A172 (cell line): ENCODE measurements at regions not wholly inside any gene's neighbourhood (a gene's known extent, or its start where the extent isn't known, plus 50 kb on each side); places are given as distances from the start of the nearest gene placed in this dataset.
"Not testable (repeated sequence)": the region's sequence is repeated elsewhere in the genome, so short reads cannot be mapped to it uniquely, and the experiment has no call there.

Experiments
- DNase-seq: peaks from one replicate; pipeline ENCODE4 v3.0.0-alpha.2; 2015; ENCODE audit warnings: low spot score

DNA sequence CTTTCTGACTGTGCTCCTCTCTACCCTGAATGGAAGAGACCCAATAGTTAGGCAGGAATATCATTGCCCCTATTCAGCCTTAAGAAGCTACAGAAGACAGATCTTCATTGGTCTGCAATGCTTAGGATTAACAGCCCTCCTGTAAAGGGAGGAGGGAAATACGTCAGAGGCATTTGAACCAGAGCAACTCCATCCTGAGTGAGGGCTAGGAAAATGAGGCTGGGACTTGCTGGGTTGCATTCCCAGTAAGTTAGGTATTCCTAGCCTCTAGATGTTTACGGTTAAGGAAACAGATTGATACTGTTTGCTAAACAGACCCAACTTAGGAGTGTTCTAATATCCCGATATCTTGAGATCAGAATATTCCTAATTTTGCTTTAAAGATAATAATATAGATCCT lies 63.5 kb downstream of the PCDH18 start:
- DNase-seq, result no peak

DNA sequence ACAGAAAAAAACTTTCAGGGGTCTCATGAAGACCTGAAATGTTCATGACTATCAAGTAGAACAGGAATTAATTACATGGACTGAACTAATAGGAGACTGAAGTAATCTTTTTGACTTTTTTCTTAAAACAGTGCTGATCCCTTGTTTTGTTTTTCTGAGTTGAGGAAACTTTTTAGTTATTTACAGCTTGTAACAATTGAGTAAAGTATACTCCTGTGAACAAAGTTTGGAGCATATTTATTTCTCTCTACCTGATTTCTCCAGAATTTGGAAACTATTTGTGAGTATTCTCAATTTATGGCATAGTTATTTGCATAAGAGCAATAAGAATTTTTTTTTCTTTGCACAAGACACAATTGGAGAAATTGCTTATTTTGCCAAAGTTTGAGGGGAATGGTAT lies 64.8 kb downstream of the PCDH18 start:
- DNase-seq, result no peak

DNA sequence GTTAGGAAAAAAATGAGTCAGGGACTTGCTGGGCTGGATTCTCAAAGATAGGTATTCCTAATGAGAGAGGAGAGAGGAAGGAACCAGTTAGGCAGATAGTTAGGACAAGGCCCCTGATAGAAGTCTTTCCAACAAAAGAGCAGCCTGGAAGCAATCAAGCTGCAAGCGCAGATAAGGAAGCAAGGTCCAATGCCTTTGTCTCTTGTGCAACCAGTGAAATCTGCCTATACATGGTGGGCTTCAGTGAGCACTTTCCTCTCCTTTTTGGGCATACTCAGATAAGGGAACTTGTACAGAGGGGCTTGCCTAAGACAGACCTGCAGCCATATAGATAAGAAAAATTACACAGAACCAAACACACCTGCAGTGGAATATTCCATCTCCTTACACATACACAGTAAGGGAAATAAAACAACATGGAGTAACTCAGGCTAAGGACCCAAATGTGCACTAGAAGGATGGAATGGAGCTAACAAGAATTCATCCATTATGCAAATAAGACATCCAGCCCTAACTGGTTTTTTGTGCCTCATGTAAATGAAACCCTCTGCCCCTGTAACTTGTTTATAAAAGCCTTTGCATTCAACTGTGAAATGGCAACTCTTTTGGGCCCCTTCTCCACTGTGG lies 68.8 kb downstream of the PCDH18 start:
- no peak for DNase-seq

DNA sequence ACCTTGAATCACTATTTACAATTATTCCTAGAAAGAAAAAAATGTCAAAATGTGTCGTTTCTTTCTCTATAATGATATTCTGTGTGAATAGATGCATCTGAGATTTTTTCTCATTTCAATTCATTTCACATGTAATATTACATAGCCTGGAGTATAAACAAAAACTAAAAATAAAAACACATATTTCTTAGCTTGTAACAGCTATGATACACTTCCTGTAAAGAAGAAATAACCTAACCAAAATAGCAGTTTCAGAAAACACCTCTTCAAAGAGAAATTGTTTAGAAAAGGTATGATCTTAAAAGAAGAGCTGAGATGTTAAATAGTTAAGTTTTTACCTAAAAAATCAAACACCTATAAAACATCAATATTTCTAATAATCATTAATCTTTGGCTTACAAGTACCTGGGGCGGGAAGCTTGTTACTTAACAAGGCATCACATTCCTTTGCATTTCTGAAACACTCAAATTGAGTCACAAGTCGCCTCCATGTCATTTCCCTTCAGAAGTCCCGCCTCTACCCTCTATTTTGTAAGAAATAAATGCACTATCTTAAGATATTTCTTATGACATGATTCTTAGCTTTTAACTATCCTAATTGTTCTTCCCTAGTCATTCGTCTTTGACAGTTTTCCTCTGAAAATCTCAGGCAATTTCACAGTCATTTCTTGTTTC lies 76.5 kb downstream of the PCDH18 start:
- DNase-seq, result no peak

DNA sequence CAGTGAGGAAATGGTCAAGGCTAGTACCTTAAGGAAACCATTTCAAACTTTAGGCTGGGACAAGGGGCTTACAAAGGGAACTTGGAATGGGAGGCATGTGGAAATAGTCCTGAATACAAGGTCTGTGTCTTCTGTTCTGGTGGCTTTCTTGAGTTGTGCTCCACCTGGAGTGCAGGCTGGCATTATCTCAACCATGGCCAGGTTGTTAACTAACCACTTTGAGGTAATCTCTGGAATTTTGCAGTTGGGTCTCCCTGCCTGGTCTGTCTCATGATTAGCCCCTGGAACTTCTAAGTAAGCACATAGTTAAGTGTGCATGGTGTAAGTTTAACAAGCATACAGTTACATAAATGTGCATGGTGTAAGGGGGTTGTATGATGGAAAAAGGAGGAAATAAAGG lies 77.5 kb downstream of the PCDH18 start:
- DNase-seq, result no peak

DNA sequence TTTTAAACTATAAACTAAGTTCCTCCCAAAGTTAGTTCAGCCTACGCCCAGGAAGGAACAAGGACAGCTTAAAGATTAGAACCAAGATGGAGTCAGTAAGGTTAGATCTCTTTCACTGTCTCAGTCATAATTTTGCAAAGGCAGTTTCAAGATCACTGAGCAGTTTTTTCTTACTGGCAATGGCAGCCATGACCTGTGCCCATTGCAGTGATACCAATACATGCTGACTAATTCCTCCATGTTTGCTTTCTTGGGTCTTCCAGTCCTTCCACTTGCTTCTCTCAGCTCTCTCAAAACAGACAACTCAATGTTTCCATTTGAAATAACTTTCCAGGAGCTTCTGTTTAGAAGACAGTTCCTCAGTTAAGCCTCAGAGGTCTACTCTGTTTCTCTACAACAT lies 79.5 kb downstream of the PCDH18 start:
- no peak for DNase-seq

DNA sequence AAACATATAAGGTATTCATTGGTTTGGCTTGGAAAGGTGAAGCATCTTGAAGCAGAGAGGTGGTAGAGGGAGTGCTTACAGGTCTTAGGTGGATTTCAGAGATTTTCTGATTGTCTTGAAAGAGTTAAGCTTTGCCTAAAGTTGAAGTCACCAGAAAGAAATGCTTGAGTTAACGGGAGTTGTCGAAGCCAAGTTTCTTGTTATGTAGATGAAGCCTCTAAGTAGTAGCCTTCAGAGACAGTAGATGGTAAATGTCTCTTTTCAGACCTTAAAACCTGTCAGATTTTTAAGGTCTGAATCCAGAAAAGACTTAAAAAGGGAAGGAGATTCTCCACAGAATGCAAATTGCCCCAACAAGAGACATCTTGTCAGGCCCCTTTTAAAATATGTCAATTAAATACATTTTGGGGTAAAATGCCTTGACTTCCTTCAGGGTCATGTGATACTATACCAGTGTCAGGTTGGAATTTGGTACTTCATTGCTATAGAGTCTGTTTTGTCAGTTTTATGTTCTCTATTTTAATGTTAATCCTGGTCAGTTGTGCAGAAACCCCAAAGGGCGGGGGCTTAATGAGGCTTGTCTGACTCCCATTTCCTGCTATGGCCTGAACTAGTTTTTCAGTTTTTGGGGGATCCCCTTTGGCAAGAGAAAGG lies 81.0 kb downstream of the PCDH18 start:
- DNase-seq, result no peak

DNA sequence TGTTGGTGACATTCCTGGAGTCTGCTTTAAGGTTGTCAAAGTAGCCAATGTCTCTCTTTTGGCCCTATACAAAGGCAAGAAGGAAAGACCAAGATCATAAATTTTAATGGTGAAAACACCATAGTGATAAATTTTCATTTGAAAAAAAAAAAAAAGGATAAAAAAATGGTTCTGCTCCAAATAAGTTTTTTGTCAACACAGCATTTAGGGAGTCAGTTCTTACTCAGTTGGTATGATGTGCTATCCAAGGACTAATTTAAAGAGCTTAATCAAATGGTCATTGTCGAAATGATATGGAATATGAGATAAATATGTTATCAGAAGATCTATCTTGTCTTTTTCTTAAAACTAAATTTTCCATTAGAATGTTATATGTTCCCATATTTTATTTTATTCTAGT lies 83.9 kb downstream of the PCDH18 start:
- no peak for DNase-seq

DNA sequence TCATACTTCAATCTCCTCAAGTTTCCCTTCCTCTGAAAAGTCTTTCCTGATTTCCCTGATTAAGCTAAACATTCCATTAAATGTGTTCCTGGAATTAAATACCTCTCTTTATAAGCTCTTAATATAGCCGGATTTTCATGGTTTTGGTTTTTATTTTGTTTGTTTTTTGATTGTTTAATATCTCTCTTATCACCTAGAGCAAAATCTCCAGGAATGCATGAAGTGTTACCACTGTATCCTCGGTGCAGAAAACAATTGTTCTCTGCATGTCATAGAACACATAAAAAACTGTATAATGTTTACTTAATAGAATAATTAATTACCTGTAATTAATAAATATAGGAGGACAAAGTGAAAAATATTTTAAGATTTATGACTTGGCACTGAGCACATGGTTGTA lies 86.2 kb downstream of the PCDH18 start:
- no peak for DNase-seq

DNA sequence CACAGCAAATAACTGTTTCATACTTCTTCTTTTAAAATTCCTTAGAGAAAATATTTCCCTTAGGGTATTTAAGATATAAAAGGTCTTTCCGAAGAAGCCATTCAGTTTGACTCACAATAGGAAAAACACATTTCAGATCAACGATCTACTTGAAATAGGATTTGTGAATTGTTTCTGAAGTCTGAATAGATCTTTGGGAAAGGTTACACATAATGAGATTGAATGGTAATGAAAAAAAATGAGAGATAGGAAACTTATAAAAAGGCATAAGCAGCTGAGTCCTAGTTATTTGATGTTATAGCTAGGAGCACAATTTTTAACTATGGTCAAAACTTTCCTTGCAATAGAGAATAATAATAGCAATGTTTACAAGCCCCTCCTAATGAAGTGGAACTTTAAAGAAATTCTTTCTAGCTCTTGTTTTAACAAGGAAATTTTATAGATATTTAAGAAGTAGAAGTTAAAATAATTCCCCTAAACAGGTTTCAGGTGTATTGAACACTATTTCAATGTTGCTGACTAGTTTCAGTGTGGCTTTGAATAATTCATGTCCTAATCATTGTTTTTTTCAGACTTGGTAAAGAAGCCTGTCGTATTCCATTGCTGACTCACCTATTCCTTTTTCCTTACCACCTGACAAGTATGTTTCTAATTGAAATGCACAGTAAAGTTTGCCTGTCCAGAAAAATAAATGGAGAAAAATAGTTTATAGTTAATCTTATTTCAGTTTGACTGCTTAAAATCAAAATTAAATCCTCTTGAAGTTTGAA lies 89.1 kb downstream of the PCDH18 start:
- no peak for DNase-seq

DNA sequence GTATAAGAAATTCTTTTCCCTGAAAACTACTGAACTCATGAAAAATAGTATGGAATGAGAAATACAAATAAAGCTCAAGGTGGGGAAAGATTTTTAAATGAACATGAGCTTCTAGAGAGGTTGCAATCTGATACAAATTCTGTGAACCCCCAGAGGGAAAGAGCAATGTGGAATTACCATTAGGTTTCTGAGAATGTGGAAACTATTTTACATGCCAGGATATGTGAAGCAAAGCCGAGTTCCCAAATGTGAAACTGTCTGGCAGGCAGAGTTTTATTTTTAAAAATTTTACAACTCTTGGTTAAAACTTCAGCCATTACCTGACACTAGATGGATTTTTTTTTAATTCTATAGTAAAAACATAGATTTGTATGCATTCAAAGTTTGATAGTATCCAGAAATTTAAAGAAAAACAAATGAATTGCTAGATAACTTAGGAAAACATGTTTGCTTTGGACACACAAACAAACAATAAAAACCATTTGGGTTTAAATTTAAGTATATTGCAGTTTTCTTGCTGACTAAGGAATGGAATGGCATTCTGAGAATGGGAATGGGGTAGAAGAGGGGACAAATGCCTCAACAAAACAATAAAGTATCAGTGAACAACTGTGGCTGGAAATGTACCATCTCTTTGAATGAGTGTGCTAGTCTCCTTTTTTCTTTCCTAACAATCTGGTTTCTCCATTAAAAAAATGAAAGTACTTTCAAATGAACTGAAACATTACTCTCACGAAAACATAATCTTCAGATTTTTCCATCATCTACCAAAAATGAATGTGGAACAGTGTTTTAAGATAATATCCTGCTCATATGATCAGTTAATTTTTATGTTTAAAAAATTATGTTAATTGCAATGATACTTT lies 99.6 kb downstream of the PCDH18 start:
- no peak for DNase-seq

DNA sequence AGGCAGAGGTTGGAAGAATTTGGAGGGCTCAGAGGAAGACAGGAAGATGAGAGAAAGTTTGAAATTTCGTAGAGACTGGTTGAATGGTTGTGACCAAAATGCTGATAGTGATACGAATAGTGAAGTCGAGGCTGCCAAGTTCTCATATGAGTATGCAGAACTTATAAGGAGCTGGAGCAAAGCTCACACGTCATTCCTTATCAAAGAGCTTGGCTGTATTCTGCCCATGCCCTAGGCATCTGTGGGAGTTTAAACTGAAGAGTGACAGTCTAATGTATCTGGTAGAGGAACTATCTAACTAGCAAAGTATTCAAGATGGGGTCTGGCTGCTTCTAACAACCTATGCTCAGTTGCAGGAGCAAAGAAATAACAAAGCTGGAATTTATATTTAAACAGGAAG lies 102.1 kb downstream of the PCDH18 start:
- no peak for DNase-seq

DNA sequence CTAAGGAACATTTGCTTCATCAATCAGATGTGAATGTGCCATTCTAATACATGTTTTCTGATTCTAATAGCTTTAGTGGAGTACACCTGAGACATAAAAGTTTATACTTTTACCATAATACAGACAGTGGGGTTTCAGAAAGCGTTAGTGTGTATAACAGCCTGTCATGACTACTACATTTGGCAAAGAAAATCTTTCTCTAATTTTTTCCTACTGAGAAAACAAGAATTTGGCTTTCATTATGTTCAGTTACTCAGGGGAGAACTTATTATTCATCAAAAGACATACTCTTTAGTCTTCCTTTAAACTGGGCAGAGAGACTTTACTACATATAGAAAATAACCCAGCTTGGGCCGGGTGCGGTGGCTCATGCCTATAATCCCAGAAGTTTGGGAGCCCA lies 104.9 kb downstream of the PCDH18 start:
- no peak for DNase-seq

DNA sequence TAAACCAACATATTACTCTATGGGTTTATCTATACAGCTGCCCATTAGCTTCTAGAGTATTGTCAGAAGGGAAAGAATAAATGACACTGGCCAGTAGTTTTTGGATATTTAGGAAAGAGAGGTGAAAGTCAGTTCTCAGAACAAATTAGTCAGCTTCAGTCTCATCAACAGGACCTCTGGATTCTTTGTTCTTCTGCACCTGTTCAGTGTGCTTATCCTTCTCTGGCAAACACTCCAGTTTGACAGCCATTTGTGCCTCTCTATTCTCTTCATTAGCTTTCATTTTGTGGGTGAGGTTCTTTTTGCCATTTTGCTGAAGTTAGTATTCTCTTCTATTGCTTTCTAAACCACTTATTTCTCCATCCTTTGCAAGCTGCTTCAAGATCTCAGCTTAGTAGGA lies 107.0 kb downstream of the PCDH18 start:
- no peak for DNase-seq

DNA sequence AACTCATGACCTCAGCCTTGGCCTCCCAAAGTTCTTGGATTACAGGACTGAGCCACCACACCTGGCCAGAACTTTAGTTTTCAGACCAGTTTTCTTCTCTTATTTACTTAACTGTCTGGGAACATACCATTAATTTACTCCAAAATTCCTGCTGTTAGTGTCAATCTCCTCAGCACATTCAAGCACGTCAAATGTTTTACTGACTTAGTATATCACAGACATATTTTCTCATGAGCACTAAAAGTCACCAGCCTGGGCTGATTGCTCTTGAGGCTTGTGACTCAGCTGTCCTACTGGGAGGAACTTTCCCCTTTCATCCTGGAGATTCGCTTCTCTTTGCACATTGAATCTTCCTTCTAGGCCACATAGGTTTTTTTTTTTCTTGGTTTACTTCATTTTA lies 109.6 kb downstream of the PCDH18 start:
- DNase-seq, result no peak

DNA sequence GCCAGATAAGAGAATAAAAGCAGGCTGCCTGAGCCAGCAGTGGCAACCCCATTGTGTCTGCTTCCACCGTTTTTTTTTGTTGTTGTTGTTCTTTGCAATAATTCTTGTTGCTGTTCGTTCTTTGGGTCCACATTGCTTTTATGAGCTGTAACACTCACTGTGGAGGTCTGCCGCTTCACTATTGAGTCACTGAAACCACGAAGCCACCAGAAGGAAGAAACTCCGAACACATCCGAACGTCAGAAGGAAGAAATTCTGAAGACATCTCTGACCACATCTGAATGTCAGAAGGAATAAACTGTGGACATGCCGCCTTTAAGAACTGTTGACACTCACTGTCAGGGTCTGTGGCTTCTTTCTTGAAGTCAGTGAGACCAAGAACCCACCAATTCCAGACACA lies 110.5 kb downstream of the PCDH18 start:
- DNase-seq, result peak; percentile 2

DNA sequence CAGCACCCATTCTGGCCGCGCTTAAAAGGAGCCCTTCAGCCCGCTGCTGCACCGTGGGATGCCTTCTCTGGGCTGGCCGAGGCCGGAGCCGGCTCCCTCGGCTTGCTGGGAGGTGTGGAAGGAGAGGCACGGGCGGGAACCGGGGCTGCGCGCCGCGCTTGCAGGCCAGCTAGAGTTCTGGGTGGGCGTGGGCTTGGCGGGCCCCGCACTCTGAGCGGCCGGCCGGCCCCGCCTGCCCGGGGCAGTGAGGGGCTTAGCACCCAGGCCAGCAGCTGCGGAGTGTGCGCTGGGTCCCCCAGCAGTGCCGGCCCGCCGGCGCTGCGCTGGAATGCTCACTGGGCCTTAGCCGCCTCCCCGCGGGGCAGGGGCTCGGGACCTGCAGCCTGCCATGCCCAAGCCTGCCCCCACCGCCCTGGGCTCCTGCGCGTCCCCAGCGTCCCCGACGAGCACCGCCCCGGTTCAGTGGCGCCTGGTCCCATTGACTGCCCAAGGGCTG lies 111.3 kb downstream of the PCDH18 start:
- no peak for DNase-seq

DNA sequence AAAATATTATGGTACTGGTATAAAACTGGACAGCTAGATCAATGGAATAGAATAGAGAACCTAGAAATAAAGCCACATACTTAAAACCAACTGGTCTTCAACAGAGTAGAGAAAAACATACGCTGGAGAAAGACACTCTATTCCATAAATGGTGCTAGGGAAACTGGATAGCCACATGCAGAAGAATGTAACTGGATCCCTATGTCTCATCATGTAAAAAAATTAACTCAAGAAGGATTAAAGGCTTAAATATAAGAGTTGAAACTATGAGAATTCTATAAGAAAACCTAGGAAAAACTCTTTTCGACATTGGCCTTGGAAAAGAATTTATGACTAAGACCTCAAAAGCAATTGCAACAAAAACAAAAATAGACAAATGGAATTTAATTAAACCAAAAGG lies 114.6 kb downstream of the PCDH18 start:
- no peak for DNase-seq

DNA sequence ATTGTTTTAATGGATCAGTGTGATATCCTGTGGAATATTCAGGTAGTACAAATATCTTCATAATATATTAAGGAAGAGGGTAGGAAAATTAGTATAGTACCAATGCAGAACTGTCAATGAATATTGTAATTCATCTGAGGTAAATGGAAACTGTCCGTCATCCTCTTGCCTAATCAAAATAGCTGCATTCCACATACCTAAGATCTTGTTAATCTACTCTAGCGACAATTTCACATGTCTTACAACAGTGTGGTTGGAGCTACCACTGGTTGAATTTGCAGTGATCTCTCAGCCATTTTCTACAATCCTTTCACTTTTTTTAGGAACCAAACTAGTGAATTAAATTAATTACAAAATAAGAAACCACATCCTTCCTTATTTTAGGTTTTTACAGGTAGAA lies 117.5 kb downstream of the PCDH18 start:
- no peak for DNase-seq

DNA sequence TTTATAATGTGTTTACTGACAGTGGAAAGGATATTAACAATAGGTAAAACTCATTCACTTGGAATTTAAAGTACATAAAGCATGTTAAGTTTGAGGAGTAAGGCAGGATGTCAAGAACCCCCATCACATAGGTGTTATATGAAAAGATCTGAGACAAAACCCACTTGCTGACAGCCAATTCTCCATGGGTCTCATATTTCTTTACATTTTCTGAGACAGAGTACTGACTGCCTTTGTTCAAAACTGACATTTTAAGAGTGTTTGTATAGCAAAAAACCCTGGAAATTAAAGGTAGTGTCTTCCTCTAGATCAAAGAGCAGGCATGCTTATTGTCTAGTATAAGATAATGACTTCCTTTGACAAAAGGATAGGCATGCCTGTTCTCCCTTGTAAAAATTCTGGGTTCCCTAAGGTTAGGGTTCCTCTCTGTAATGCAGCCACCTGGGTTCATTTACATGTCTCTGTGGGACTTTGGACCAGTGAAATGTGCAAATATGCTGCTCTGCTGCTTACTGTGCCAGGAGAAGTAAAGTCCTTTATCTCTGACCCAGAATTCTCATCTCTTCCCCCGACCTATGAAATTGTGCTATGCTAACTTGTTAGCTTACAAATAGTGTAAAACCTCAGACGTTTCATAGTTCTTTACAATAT lies 123.6 kb downstream of the PCDH18 start:
- no peak for DNase-seq

DNA sequence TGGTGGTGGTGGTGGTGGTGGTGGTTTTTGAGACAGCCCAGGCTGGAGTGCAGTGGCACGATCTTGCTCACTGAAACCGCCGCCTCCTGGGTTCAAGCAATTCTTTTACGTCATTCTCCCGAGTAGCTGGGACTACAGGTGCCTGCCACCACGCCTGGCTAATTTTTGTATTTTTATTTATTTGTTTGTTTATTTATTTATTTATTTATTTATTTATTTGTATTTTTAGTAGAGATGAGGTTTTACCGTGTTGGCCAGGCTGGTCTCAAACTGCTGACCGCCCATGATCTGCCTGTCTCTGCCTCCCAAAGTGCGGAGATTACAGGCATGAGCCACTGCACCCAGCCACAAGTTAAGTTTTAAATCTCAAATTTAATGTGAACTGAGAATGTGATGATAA lies 126.5 kb downstream of the PCDH18 start:
- not testable (repeated sequence) for DNase-seq
